ENCODE measurements at regions not wholly inside any gene's neighbourhood (a gene's known extent, or its start where the extent isn't known, plus 50 kb on each side); places are given as distances from the start of the nearest gene placed in this dataset.

DNA sequence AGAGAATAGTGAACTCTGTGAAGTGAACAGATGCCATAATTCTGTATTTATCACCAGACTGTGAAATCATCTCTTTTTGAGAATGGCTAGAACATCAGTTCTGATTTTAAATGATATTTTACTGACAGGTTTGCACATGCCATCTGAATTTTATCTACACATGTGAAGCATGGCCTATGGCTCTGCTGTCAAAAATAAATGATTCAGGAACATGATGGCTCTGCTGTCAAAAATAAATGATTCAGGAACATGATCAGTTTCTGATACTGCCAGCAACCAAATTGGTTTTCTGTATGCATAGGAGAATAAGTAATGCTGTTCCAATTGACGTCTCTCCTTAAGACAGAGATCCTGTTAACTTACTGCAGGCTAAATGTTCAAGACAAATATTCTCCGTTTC is 70.6 kb upstream of the TLL1 start:
- no peak for TF ChIP-seq EZH2 (IDR thresholded peaks at IDR 0.05; ENCODE audit: insufficient read depth, poor library complexity, severe bottlenecking)
- TF ChIP-seq EZH2phosphoT487 (IDR thresholded peaks at IDR 0.05; ENCODE audit: insufficient read depth, low read depth): no peak
